ENCODE measurements at regions not wholly inside any gene's neighbourhood (a gene's known extent, or its start where the extent isn't known, plus 50 kb on each side); places are given as distances from the start of the nearest gene placed in this dataset.

DNA sequence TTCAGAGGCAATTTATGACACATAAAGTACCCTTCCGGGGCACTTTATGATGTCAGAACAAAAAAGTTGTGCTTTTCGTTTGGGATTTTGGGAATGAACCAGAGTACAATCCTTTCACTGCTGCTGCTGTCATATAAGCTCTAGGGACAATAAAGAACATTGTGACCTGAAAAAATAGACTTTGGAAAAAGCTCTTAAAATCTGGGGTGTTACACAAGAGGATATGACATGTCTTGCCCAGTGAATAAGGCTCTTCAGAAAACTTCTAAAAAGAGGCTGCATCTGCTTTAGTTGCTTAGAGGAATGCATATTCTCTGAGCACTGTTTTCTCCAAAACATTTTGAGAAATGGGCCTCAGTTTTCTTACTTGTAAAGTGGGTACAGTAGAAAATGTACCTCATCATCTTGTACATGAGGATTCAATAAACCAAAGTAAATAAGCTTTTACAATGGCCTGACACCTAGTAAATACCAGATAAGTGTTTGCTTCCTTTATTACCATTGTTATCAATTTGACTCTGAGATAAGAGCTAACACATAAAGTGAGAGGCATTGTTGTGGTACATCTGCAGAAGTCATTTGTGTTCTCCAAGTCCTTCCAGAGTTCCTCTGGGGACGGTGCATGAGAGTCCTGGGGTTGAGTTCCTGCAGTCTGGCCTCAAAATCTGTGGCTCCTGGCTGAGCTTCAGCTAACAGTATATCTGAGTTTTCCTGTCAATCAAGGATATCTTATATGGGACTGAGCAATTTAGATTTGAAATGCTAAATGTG, 67.4 kb upstream of the EDNRB start:
- TF ChIP-seq, protein P1, sequence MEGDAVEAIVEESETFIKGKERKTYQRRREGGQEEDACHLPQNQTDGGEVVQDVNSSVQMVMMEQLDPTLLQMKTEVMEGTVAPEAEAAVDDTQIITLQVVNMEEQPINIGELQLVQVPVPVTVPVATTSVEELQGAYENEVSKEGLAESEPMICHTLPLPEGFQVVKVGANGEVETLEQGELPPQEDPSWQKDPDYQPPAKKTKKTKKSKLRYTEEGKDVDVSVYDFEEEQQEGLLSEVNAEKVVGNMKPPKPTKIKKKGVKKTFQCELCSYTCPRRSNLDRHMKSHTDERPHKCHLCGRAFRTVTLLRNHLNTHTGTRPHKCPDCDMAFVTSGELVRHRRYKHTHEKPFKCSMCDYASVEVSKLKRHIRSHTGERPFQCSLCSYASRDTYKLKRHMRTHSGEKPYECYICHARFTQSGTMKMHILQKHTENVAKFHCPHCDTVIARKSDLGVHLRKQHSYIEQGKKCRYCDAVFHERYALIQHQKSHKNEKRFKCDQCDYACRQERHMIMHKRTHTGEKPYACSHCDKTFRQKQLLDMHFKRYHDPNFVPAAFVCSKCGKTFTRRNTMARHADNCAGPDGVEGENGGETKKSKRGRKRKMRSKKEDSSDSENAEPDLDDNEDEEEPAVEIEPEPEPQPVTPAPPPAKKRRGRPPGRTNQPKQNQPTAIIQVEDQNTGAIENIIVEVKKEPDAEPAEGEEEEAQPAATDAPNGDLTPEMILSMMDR (IDR thresholded peaks at IDR 0.05; ENCODE audit: low read length), result no peak
- no peak for TF ChIP-seq EZH2 (IDR thresholded peaks at IDR 0.05; ENCODE audit: borderline replicate concordance, low read length)

Data from OCI-LY1 (cell line).